GM12801 (cell line): ENCODE measurements at regions not wholly inside any gene's neighbourhood (a gene's known extent, or its start where the extent isn't known, plus 50 kb on each side); places are given as distances from the start of the nearest gene placed in this dataset.

Experiments used
- TF ChIP-seq, protein P1 (sequence below): IDR thresholded peaks from one replicate; pipeline ENCODE4 v1.5.1; 2011; ENCODE audit warnings: control low read depth; ENCODE audit not compliant: insufficient read length; ENCODE audit errors: extremely low read depth

DNA sequence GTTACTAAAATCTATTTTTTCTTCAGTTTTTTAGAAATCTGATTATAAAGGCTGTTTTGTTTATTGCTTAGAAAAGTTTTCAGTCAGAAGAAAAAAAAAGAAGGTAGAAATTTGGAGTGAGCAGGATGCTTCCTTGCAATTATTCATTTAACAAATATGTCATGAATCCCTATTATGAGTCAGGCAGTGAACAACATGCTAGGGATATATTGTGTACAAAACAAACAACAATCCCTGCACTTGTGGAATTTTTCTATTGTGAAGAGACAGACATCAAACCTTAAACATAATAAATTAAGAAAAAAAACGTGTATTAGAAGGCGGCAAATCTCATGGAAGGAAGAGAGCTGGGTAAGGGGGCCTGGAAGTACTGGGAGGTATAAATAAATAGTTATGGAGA is 664.1 kb upstream of the CAMK1G start:
- TF ChIP-seq, protein P1, sequence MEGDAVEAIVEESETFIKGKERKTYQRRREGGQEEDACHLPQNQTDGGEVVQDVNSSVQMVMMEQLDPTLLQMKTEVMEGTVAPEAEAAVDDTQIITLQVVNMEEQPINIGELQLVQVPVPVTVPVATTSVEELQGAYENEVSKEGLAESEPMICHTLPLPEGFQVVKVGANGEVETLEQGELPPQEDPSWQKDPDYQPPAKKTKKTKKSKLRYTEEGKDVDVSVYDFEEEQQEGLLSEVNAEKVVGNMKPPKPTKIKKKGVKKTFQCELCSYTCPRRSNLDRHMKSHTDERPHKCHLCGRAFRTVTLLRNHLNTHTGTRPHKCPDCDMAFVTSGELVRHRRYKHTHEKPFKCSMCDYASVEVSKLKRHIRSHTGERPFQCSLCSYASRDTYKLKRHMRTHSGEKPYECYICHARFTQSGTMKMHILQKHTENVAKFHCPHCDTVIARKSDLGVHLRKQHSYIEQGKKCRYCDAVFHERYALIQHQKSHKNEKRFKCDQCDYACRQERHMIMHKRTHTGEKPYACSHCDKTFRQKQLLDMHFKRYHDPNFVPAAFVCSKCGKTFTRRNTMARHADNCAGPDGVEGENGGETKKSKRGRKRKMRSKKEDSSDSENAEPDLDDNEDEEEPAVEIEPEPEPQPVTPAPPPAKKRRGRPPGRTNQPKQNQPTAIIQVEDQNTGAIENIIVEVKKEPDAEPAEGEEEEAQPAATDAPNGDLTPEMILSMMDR: no peak

DNA sequence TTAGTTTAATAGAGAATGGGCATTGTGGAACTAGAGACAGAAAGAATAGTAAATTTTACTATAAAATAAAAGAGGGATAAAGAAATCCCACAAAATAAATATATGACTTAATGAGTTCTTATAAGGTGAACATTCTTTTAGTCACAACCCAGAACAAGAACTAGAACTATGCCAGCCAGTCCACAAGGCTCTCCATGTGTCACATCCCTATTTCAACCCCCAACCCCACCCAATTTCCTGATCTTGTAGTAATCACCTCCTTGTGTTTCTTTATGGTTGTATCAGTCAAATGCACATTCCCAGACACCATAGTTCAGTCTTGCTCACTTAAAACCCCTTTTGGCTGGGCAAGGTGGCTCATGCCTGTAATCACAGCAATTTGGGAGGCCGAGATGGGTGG is 662.3 kb upstream of the CAMK1G start:
- TF ChIP-seq, protein P1: no peak

DNA sequence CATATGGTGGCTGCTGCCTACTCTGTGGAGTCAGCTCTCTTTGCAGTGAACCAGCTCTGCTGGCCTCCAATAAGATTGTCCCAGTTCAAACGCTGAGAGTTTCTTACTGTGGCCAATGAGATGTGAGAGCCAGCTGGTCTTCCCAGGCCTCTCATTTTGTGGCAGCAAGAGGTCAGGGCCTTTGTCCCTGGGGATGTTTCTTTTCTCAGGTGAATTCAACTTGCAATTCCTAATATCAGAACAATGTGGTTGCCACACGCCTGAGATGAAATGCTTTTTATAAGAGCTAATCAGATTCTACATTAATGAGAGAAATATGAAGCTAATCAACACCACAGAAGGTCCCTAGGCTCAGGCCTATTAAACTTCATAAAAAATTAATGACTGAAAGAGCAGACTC is 660.1 kb upstream of the CAMK1G start:
- TF ChIP-seq, protein P1: no peak

DNA sequence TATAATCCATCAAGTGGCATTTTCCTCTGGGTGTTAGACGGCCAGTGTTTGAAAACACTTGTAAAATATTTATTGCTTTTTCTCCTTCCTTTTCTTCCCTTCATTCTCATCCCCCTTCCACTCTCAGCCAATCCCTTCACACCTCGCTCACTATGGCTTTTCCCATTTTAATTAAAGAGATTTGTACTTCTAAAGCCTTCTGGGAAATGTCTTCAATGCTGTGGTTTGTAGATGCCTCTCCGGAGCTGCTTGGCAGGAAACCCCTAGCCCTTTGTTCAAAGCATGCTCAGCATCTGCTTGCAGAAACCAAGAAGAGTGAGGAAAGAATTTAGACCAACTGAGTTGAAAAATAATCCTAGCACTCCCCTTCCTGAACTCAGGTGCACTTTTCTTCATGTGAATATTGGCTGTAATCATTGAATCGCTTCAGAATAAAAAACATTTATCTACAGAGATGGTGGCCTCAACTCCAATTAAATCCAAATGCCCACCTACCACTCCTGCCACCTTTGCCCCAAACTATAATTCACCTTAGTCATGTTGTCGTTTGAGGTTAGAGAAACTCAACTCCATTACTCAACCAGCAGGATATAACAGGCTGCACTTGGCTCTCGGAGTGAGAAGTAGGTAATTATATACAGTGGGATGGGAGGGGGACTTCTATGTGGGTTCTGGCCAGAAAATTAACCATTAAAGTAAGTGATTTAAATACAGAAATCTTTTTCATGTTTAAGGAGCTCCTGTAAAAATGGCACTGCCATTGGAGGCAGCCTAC is 659.4 kb upstream of the CAMK1G start:
- TF ChIP-seq, protein P1: no peak

DNA sequence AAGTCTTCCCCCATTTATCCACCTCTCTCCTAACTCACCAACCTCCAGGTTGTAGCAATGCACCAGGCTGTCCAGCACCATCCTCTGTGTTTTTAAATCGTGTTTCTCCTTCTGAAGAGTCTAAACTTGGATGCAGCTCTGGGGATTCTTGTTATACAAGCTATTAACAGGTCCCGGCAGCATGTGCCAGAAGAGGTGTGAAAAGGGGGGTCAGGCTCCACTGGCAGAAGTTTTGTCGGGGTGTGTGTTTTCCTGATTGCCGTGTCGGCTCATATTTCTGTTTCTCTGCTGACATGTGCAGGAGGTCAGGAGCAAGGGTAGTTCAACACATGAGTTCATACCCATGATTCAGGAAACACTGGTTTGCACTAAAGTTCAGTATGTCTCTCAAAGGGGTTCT is 658.6 kb upstream of the CAMK1G start:
- TF ChIP-seq, protein P1: no peak

DNA sequence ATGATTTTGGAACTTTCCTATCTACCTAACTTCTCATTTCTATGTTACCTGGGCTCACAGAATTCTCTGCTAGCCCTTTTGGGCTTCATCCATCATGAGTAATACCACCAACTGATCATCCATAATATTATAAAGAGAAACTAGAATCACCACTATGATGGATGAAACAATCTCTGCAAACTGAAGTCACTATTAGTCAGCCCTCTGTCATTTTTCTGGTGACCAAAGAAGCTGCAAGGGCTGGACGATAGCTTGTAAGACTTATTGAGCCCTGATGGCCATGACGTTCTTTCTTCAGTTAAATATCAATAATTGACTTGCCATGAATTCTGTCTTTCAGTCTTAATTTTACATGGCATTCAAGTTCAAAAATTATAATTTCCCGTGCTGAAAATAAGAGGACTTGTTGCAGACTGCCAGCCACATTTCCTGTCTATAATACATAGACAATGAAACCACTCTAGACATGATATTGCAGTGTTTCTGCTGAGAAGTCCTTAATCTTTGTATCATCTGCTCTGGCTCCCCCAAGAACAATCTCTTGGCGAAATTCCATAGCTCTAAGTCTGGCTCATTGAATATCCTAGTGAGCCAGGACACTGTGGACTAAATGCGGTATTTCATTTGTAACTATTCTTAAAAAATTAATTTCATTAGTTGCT is 655.0 kb upstream of the CAMK1G start:
- TF ChIP-seq, protein P1: no peak

DNA sequence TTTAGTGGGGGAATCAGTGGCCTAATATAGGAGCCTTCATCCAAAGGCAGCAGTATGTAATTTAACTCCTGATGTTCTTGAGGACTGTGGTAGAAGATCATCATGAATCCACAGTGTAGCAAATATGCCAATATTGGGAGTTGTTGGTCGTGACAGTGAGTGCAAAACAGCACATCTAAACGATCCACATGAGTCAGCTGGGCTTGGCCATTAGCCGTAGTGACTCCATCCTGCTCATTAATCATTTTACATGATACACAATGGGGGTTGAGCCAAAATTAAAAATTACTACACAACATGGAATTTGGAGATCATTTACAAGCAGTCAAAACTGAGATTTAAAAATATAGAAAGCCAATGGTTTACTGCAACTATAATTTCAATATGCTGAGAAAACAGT is 653.9 kb upstream of the CAMK1G start:
- TF ChIP-seq, protein P1: no peak
